ENCODE measurements at regions not wholly inside any gene's neighbourhood (a gene's known extent, or its start where the extent isn't known, plus 50 kb on each side); places are given as distances from the start of the nearest gene placed in this dataset.

- TF ChIP-seq EZH2 (IDR thresholded peaks at IDR 0.05; ENCODE audit: low read length, missing control alignments) = no peak
- TF ChIP-seq CTCF (conservative IDR thresholded peaks at IDR 0.05 in 1 of 2, IDR thresholded peaks at IDR 0.05 in 1 of 2; ENCODE audit: low read depth in 1 of 2, low read length in 2 of 2) = no peak
These were observed 147.2 kb upstream of the IRX2 start for GRCh38 chr5:2898661-2899060.
